ENCODE measurements at regions not wholly inside any gene's neighbourhood (a gene's known extent, or its start where the extent isn't known, plus 50 kb on each side); places are given as distances from the start of the nearest gene placed in this dataset.

DNA sequence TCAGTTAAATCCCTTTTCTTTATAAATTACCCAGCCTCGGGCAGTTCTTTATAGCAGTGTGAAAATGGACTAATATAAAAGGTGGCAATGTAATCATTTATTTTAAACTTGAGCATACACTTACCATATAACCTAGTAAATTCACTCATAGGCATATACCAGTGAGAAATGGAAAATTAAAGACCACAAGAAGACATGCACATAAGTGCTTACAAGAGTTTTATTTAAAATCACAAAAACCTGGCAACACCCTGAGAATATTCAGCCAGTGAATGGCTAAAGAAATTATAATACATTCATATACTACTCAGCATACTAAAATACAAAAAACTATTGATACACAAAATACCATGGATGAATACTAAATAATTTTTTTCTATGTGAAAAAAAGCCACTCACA, 1017.5 kb upstream of the TMEM132C start:
- Histone ChIP-seq H4K20me1 (ENCODE audit: low read depth, low read length) (no peaks in the 10 kb centered on the region), H3K36me3 (ENCODE audit: low read length) (no peaks in the 10 kb centered on the region), H3K27ac (ENCODE audit: low read depth, low read length) (no peak overlapping the region), H3K4me2 (ENCODE audit: low read depth, low read length, poor library complexity, severe bottlenecking) (no peak overlapping the region), H3K9me2 (replicated peaks; ENCODE audit: insufficient read depth, low read length) (no peaks in the 10 kb centered on the region), H3K9ac (ENCODE audit: low read length) (no peak overlapping the region), H3K79me2 (ENCODE audit: insufficient read depth, low read length) (no peaks in the 10 kb centered on the region), H3K9me3 (ENCODE audit: insufficient read depth, low read length) (no peaks in the 10 kb centered on the region), H3K4me3 (ENCODE audit: insufficient read depth, low read length, poor library complexity, severe bottlenecking) (no peak overlapping the region), H3F3A (ENCODE audit: insufficient read depth) (no peaks in the 10 kb centered on the region), H2AFZ (ENCODE audit: low read depth, low read length, severe bottlenecking) (no peak overlapping the region), H3K27me3 (ENCODE audit: low read length) (no peaks in the 10 kb centered on the region)
- TF ChIP-seq EZH2phosphoT487 (conservative IDR thresholded peaks at IDR 0.05; ENCODE audit: low read length) = no peak
- TF ChIP-seq, protein P1, sequence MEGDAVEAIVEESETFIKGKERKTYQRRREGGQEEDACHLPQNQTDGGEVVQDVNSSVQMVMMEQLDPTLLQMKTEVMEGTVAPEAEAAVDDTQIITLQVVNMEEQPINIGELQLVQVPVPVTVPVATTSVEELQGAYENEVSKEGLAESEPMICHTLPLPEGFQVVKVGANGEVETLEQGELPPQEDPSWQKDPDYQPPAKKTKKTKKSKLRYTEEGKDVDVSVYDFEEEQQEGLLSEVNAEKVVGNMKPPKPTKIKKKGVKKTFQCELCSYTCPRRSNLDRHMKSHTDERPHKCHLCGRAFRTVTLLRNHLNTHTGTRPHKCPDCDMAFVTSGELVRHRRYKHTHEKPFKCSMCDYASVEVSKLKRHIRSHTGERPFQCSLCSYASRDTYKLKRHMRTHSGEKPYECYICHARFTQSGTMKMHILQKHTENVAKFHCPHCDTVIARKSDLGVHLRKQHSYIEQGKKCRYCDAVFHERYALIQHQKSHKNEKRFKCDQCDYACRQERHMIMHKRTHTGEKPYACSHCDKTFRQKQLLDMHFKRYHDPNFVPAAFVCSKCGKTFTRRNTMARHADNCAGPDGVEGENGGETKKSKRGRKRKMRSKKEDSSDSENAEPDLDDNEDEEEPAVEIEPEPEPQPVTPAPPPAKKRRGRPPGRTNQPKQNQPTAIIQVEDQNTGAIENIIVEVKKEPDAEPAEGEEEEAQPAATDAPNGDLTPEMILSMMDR (IDR thresholded peaks at IDR 0.05; ENCODE audit: insufficient read depth, low read length, poor library complexity, severe bottlenecking) = no peak

DNA sequence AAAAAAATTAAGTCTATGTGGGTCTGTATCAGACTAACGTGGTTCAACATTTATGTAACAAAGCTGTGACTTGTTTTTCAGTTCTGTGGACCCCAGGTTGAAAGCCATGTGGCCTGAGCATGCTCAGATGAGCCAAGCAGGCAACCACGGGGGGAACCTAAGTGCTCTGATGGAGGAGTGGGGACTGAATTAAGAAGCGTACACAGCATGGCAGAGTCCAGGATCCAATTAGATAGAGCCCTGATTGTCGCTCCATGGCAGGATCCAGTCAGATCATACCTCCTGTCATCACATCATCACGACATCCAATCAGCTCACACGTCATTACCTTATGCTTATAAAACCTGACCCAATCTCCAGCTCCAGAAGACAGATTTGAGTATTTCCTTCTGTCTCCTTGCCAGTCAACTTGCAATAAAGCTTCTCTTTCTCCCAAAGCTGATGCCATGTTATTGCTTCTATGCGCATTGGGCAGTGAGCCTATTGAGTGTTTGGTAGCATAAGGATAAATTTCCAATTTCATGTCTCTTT, 1013.1 kb upstream of the TMEM132C start:
- no peaks in the 10 kb centered on the region for H3F3A ChIP-seq (ENCODE audit: insufficient read depth)
- H3K9me2 ChIP-seq (replicated peaks; ENCODE audit: insufficient read depth, low read length) = no peaks in the 10 kb centered on the region; the same call in 1 of the 2 replicates
- no peaks in the 10 kb centered on the region for H3K9me3 ChIP-seq (ENCODE audit: insufficient read depth, low read length)
- no peaks in the 10 kb centered on the region for H3K36me3 ChIP-seq (ENCODE audit: low read length)
- H3K4me2 ChIP-seq (ENCODE audit: low read depth, low read length, poor library complexity, severe bottlenecking) = no peak overlapping the region
- H3K4me3 ChIP-seq (ENCODE audit: insufficient read depth, low read length, poor library complexity, severe bottlenecking) = no peak overlapping the region
- no peak overlapping the region for H2AFZ ChIP-seq (ENCODE audit: low read depth, low read length, severe bottlenecking)
- H3K27me3 ChIP-seq (ENCODE audit: low read length) = no peaks in the 10 kb centered on the region
- H3K79me2 ChIP-seq (ENCODE audit: insufficient read depth, low read length) = no peaks in the 10 kb centered on the region
- H3K9ac ChIP-seq (ENCODE audit: low read length) = no peak overlapping the region
- TF ChIP-seq, protein P1 (IDR thresholded peaks at IDR 0.05; ENCODE audit: insufficient read depth, low read length, poor library complexity, severe bottlenecking) = no peak
- TF ChIP-seq EZH2phosphoT487 (conservative IDR thresholded peaks at IDR 0.05; ENCODE audit: low read length) = no peak
- no peak overlapping the region for H3K27ac ChIP-seq (ENCODE audit: low read depth, low read length)
- H4K20me1 ChIP-seq (ENCODE audit: low read depth, low read length) = no peaks in the 10 kb centered on the region

DNA sequence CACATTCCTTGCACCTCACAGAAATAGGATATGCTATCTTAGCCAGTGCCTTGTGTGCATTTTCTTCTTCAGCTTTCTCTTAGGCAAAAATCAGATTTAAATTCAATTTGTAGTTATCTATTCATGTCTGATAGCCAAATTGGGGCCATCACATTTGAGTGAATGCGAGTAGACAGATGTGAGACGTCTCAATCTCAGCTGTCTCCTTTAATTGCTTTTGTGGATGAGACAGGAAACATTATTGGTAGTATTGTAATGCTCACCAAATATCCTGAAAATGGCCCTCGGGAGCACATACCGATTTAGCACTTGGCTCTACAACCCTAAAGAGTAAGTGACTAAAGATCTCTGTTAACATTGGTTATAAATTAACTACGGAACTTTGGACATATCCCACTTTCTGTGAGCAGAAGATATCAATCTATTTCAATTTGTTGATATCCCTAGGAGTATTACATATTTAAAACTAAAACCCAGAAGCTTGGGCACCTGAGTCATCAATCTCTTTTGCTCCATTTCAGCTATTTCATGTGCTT, 1012.5 kb upstream of the TMEM132C start:
- Histone ChIP-seq H4K20me1 (ENCODE audit: low read depth, low read length) (no peaks in the 10 kb centered on the region), H3K4me2 (ENCODE audit: low read depth, low read length, poor library complexity, severe bottlenecking) (no peak overlapping the region), H3K4me3 (ENCODE audit: insufficient read depth, low read length, poor library complexity, severe bottlenecking) (no peak overlapping the region), H3K79me2 (ENCODE audit: insufficient read depth, low read length) (no peaks in the 10 kb centered on the region), H3K36me3 (ENCODE audit: low read length) (no peaks in the 10 kb centered on the region), H3K9ac (ENCODE audit: low read length) (no peak overlapping the region), H3K27me3 (ENCODE audit: low read length) (no peaks in the 10 kb centered on the region), H3K27ac (ENCODE audit: low read depth, low read length) (no peak overlapping the region), H2AFZ (ENCODE audit: low read depth, low read length, severe bottlenecking) (no peak overlapping the region), H3K9me3 (ENCODE audit: insufficient read depth, low read length) (no peaks in the 10 kb centered on the region), H3K9me2 (replicated peaks; ENCODE audit: insufficient read depth, low read length) (no peaks in the 10 kb centered on the region; the same call in 1 of the 2 replicates), H3F3A (ENCODE audit: insufficient read depth) (no peaks in the 10 kb centered on the region)
- TF ChIP-seq EZH2phosphoT487 (conservative IDR thresholded peaks at IDR 0.05; ENCODE audit: low read length) = no peak
- TF ChIP-seq, protein P1 (IDR thresholded peaks at IDR 0.05; ENCODE audit: insufficient read depth, low read length, poor library complexity, severe bottlenecking) = no peak
